ACHN (cell line): ENCODE measurements at regions not wholly inside any gene's neighbourhood (a gene's known extent, or its start where the extent isn't known, plus 50 kb on each side); places are given as distances from the start of the nearest gene placed in this dataset.
"Not testable (repeated sequence)": the region's sequence is repeated elsewhere in the genome, so short reads cannot be mapped to it uniquely, and the experiment has no call there.

Experiments used
- DNase-seq: peaks from one replicate; pipeline ENCODE4 v3.0.0-alpha.2; 2015
- in situ Hi-C: cut with HindIII; loops from 2 replicates; pipeline ENCODE4 v1.10.0; 2017; ENCODE audit warnings: low sequenced_read_pairs, low pct_ligation_motif_present, low pct_unique_long_range_greater_than_20kb

- no peak for DNase-seq
- in situ Hi-C loops: no loop called here
Measured at GRCh38 chr4:147284935-147285334, 196.0 kb upstream of the EDNRA start.

- no peak for DNase-seq
- in situ Hi-C loops: no loop called here
Measured at GRCh38 chr4:147285751-147286150, 195.1 kb upstream of the EDNRA start.

- in situ Hi-C loops: no loop called here
- no peak for DNase-seq
Measured at GRCh38 chr4:147286846-147287587, 193.9 kb upstream of the EDNRA start.

- no peak for DNase-seq
- in situ Hi-C loops: no loop called here
Measured at GRCh38 chr4:147287588-147287890, 193.4 kb upstream of the EDNRA start.

- DNase-seq: no peak
- in situ Hi-C loops: no loop called here
Measured at GRCh38 chr4:147288512-147288911, 192.4 kb upstream of the EDNRA start.

GRCh38 chr4:147289181-147289580, 191.7 kb upstream of the EDNRA start:
- DNase-seq: no peak
- in situ Hi-C loops: no loop called here

- DNase-seq, in situ Hi-C loops: not testable (repeated sequence)
Measured at GRCh38 chr4:147292604-147293313, 188.1 kb upstream of the EDNRA start.

GRCh38 chr4:147293314-147293677, 187.6 kb upstream of the EDNRA start:
- DNase-seq, in situ Hi-C loops: not testable (repeated sequence)

- DNase-seq: no peak
- in situ Hi-C loops: no loop called here
Measured at GRCh38 chr4:147299205-147299604, 181.7 kb upstream of the EDNRA start.

GRCh38 chr4:147303174-147303872, 177.6 kb upstream of the EDNRA start:
- in situ Hi-C loops: no loop called here
- no peak for DNase-seq

- in situ Hi-C loops: no loop called here
- no peak for DNase-seq
Measured at GRCh38 chr4:147303873-147304229, 177.0 kb upstream of the EDNRA start.

- no peak for DNase-seq
- in situ Hi-C loops: no loop called here
Measured at GRCh38 chr4:147307896-147308674, 172.8 kb upstream of the EDNRA start.

- DNase-seq: no peak
- in situ Hi-C loops: no loop called here
Measured at GRCh38 chr4:147309434-147309833, 171.5 kb upstream of the EDNRA start.

GRCh38 chr4:147310312-147310711, 170.6 kb upstream of the EDNRA start:
- in situ Hi-C loops: no loop called here
- no peak for DNase-seq

GRCh38 chr4:147311956-147312355, 168.9 kb upstream of the EDNRA start:
- in situ Hi-C loops: no loop called here
- DNase-seq: no peak

GRCh38 chr4:147312376-147313046, 168.4 kb upstream of the EDNRA start:
- no peak for DNase-seq
- in situ Hi-C loops: no loop called here

GRCh38 chr4:147313108-147313507, 167.8 kb upstream of the EDNRA start:
- no peak for DNase-seq
- in situ Hi-C loops: no loop called here

GRCh38 chr4:147318586-147318985, 162.3 kb upstream of the EDNRA start:
- no peak for DNase-seq
- in situ Hi-C loops: no loop called here

GRCh38 chr4:147325571-147325981, 155.3 kb upstream of the EDNRA start:
- no peak for DNase-seq
- in situ Hi-C loops: no loop called here
